GM18505 (cell line): ENCODE measurements at regions not wholly inside any gene's neighbourhood (a gene's known extent, or its start where the extent isn't known, plus 50 kb on each side); places are given as distances from the start of the nearest gene placed in this dataset.

Experiments
- ATAC-seq: cut with Tn5 transposase; IDR thresholded peaks from one replicate; pipeline ENCODE4 v1.9.1; 2021; ENCODE audit not compliant: unreplicated experiment
- POLR2A ChIP-seq: IDR thresholded peaks from 4 replicates; pipeline ENCODE4 v1.6.1; 2011; ENCODE audit warnings: borderline replicate concordance; ENCODE audit not compliant: insufficient read depth, insufficient read length; ENCODE audit errors: extremely low read depth

DNA sequence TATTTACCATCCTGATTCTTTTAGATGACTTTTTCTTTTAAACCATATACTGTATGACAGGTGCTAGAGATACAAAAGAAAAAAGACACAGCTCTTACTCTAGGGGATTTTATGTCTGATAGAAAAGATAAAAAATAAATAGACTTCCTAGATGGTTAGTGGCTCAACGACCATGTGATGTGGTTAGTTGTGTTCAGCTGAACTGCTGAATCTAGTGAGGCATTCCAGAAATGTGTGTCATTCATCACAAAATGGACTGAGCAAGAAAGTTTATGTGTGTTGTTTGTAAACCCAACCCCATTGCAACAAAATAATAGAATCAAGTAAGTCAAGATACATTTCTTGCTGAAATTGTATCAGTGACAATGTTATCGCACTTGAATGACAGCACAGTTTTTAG is 205.8 kb upstream of the LYPLAL1 start:
- no peak for ATAC-seq
- TF ChIP-seq POLR2A, result no peak

DNA sequence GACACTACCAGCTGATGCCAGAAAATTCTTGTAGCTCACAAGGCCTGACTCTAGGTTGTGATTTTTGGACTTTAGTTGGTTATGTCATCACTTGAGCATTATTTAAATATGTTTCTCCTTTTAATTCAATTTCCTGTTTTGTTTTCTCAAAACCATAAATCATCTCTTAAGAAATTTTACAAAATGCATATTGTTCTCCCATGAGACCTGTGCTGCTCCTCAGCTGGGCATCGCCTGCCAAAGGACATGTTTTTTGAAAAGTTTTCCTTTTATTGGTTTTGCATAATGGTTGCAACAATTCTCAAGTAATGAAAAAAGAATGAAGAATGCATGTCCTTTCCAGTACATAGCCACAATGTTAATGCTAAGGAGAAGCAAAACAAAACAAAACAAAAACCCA is 204.7 kb upstream of the LYPLAL1 start:
- no peak for ATAC-seq
- no peak for TF ChIP-seq POLR2A

DNA sequence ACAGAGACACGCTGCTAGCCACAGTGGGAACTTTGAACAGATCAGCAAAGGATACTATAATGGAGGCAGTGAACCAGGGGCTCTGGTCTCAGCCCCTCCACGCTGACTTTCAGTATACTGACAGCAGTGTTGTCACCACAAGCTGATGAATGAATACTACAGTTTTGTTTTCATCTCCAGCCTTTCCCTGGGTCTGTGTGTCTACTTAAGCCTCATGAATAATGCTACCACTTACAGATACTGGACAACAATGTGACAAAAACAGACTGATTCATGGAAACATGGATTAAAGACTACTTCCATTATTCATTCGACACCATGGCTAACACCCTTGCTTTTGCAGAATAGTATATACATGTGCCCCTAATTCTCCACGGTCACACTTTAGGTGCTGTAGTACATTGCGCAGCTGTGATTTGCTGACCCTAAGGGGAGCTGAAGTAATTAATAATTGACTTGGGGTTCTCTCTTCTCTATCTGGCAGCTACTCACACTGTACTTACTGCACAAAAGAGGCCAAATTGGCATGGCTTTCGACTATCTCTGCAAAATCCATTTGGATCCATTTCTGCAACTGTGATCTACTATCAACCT is 203.2 kb upstream of the LYPLAL1 start:
- no peak for TF ChIP-seq POLR2A
- no peak for ATAC-seq

DNA sequence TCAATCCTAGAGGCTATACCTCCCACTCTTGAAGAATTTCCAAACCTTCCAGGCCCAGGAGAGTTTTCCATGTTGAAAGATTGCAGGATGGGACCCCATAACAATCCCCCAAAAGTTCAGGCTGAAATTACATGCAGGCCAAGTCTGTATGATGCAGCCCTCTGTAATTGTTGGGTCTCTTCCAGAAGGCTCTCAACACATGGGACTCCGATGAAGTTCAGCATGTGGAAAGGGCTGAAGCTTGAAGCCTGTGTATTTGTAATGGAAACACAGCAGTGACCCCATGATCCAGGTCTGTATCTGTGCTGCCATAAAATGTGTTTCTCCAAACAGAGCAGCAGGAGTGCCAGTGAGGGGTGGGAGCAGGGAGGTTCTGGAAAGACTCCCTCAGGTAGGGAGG is 202.5 kb upstream of the LYPLAL1 start:
- ATAC-seq, result no peak
- no peak for TF ChIP-seq POLR2A

DNA sequence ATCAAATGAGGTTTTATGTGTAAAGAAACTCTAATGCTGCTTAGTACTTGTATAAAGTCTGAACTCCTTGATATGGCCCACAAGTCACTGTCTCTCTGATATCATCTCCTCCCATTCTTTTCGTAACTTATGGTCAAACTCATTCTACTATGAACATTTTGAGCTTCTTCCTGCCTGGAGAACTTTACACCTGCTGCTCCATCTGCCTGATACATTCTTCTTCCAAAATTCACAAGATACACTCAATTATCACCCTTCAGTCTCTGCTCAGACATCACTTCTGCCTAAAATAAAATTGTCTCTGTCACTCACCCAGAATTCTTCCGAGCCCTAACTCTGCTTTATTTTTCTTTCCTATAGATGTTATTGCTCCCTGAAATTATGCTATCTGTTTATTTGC is 192.8 kb upstream of the LYPLAL1 start:
- ATAC-seq, result no peak
- no peak for TF ChIP-seq POLR2A

DNA sequence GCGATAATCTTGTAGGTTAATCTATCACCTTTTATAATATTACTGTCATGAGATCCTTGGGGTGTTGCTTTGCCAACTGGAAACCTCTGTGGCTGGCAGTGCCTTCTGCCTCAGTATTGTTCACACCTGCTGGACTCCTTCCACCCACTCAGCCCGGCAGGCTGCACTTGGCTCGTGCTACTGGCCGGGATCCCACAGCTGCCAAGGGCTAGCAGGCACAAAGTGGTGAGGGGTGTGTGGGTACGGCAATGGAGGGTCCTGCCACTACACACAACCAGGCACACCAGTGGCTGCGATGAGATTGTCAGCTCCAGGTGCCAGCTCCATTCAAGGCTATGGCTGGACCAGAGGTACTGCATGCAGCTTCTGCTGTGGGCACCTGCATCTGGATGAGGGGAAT is 191.2 kb upstream of the LYPLAL1 start:
- TF ChIP-seq POLR2A, result no peak
- no peak for ATAC-seq

DNA sequence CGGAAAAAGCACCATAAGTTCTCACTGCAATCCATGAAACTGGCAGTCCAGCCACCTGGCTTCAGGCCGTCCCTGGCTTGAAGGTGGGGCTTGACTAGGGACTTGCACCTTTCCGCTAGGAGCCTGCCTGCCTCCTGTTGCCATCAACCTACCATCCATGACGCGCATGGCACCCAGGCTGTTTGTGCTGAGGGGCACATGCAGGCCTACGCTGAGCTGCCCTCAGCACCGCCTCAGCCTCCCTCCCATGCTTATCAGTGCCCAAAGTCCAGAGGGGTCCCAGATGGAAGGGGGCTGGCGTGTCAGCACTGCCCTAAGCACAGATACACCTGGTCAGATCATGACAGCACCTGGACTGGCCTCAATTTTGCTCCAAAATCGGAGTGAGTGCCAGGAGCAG is 190.2 kb upstream of the LYPLAL1 start:
- ATAC-seq, result no peak
- no peak for TF ChIP-seq POLR2A

DNA sequence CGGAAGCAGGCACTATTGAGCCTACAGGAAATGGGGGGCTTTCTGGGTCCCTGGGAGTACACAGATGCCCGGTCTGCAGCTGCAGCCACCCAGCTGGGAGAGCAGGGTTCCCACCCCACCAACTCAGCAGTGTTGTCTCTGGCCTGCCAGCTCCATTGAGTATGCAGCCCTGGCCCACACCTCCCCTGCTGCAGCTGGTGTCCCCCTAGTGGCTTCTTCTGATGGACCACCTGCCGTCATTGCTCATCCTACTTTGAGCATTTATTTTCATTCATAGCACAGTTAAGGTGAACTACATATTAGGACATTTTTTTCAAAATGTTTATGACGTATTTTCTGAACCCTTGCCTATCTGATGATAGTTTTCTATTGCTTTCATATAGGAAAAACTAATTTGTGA is 189.8 kb upstream of the LYPLAL1 start:
- ATAC-seq, result no peak
- no peak for TF ChIP-seq POLR2A

DNA sequence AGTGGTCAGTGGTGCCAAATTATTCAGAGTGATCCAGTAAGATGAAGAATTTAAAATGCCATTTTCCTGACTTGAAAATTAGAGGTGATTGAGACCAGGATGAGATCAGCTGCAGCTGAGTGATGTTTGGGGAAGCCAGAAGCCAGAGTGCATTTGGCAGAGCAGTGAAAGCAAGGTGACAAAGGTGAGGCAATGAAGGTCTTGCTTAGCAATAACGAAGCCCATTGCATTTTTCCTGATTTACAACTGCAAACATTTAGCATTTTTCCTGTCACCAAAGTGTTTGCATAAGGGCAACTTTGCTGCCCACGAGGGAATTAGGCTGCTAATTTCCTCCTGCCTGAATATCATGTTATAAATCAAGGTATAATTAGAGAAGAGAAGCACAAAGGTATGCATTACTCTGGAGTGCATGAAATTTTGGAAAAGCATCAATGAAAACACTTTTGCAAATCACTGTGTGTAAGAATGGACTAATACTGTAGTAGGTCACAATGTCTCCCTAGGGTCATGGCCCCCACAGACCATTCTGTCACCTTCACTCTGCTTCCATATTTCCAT is 188.2 kb upstream of the LYPLAL1 start:
- ATAC-seq, result no peak
- TF ChIP-seq POLR2A, result no peak

DNA sequence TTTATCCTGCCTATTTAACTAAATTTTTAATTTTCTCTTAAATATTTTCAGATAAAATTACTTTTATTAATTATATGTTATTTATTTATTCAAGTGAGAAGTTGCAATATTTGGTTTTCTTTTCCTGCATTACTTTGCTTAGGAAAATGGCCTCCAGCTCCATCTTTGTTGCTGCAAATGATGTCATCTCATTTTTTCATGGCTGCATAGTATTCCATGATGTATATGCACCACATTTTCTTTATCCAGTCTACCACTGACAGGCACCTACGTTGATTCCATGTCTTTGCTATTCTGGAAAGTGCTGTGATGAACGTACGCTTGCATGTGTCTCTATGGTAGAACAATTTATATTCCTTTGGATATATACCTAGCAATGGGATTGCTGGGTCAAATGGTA is 186.9 kb upstream of the LYPLAL1 start:
- TF ChIP-seq POLR2A, result no peak
- ATAC-seq, result no peak

DNA sequence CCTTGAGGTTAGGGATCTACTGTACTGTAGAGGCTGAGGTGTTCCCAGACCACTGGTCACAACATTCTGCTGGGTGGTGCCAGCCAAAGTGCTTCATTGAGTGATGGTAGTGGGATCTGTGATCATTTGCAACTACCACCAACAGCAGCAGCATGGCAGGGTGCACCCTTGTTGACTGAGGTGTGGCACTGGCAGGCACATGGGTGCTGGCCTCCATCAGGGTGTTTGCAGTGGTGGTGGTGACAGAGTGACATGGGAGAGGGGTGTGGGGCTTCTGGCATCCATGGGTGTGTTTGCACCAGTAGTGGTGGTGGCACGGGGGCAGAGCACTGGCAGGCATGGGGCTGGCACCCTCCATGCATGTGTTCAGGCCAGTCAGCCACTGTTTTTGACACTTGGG is 183.7 kb upstream of the LYPLAL1 start:
- TF ChIP-seq POLR2A, result no peak
- ATAC-seq, result no peak

DNA sequence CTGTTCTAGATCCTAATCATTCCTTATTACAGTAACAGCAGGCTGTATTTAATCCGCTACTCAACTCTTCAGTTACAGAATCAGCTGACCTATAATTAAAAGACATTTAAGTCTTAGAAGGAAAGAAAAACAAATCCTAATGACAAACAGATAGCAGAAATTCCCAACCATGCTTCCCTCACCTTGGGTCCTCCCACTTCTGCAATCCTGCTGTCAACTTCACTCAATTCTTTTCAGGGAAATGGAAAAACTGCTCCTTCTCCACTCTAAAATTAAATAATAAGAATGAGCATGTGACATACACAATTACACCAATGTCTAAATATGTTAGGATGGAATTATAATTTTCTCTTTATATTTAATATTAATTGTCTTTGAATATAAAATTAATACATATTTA is 182.6 kb upstream of the LYPLAL1 start:
- no peak for TF ChIP-seq POLR2A

DNA sequence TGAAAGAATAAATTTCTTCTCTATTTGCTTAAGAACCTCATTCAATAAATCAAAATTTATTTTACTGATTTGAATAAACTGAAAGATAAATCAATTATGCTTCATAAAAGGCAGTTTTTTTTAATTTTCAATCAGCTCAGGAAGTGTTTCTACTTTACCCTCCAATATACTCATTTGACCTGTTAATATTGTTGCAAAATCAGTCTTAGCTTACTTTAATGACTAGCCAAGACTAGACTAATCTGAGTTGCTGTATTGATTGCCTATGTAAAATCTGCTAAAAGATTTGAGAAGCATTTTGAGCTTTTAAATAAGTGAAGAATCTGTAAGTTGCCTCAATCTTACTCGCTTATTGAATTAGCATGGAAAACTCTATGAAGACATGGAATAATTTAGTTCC is 179.1 kb upstream of the LYPLAL1 start:
- ATAC-seq, result no peak
- TF ChIP-seq POLR2A, result no peak

More for the DNA sequence above, 182.6 kb upstream of the LYPLAL1 start:
- no peak for ATAC-seq

DNA sequence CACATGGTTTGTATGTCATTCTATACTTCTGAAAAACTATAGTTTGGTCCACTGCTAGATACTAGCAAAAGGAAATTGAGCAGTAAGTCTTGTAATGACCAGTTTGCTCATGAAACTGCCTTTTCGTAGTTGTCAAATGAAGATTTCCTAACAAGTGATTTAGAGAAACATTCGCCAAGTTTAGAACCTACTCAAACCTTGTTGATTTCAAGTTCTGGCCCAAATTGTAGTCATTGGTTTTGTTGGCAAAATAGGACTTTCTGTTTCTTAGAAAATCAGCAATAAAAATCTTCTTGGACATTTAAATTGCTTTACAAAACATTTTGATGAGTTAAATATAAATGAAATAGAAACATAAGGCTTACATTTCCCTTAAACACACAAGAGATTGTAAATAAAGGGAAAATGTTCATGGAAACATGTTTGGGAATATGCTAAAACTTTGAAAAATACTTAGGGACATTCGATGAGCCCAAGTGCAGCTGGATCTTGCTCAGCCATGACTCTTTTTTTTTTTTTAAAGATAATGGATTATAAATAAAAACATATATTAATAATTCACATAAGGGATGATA is 178.5 kb upstream of the LYPLAL1 start:
- no peak for ATAC-seq

More for the DNA sequence above, 178.5 kb upstream of the LYPLAL1 start:
- no peak for TF ChIP-seq POLR2A
